HG03521 (cell line): ENCODE measurements at regions not wholly inside any gene's neighbourhood (a gene's known extent, or its start where the extent isn't known, plus 50 kb on each side); places are given as distances from the start of the nearest gene placed in this dataset.
"Not testable (repeated sequence)": the region's sequence is repeated elsewhere in the genome, so short reads cannot be mapped to it uniquely, and the experiment has no call there.

Source experiments
- ATAC-seq: cut with Tn5 transposase; IDR thresholded peaks from one replicate; pipeline ENCODE4 v1.9.1; 2021; ENCODE audit warnings: mild to moderate bottlenecking, moderate library complexity; ENCODE audit not compliant: unreplicated experiment

- ATAC-seq = no peak
Measured at GRCh38 chrX:40883021-40883619, 147.8 kb upstream of the MED14 start.

GRCh38 chrX:40885989-40886388 is 150.6 kb upstream of the MED14 start:
- ATAC-seq = no peak

GRCh38 chrX:40887476-40887875 is 152.1 kb upstream of the MED14 start:
- ATAC-seq = no peak

- no peak for ATAC-seq
Measured at GRCh38 chrX:40891798-40892197, 156.5 kb upstream of the MED14 start.

- no peak for ATAC-seq
Measured at GRCh38 chrX:40893251-40893910, 158.0 kb upstream of the MED14 start.

- no peak for ATAC-seq
Measured at GRCh38 chrX:40895246-40895645, 159.9 kb upstream of the MED14 start.

GRCh38 chrX:40897718-40898270 is 162.5 kb upstream of the MED14 start:
- ATAC-seq = no peak

- not testable (repeated sequence) for ATAC-seq
Measured at GRCh38 chrX:40904739-40905138, 169.4 kb upstream of the MED14 start.

GRCh38 chrX:40908026-40908425 is 172.7 kb upstream of the MED14 start:
- no peak for ATAC-seq

- no peak for ATAC-seq
Measured at GRCh38 chrX:40908857-40909475, 173.6 kb upstream of the MED14 start.

- ATAC-seq = no peak
Measured at GRCh38 chrX:40912166-40912565, 173.1 kb upstream of the USP9X start.

- no peak for ATAC-seq
Measured at GRCh38 chrX:40912576-40912975, 172.7 kb upstream of the USP9X start.

- no peak for ATAC-seq
Measured at GRCh38 chrX:40920351-40920750, 164.9 kb upstream of the USP9X start.

GRCh38 chrX:40922307-40922706 is 162.9 kb upstream of the USP9X start:
- ATAC-seq = no peak

- not testable (repeated sequence) for ATAC-seq
Measured at GRCh38 chrX:40926739-40927427, 158.4 kb upstream of the USP9X start.

GRCh38 chrX:40928076-40928475 is 157.2 kb upstream of the USP9X start:
- ATAC-seq = no peak

- no peak for ATAC-seq
Measured at GRCh38 chrX:40931921-40932320, 153.3 kb upstream of the USP9X start.

GRCh38 chrX:40933132-40933705 is 152.0 kb upstream of the USP9X start:
- ATAC-seq = no peak

GRCh38 chrX:40933706-40934425 is 151.4 kb upstream of the USP9X start:
- no peak for ATAC-seq

- ATAC-seq = no peak
Measured at GRCh38 chrX:40936827-40937226, 148.4 kb upstream of the USP9X start.

GRCh38 chrX:40938423-40938822 is 146.8 kb upstream of the USP9X start:
- ATAC-seq = no peak
